ENCODE measurements at regions not wholly inside any gene's neighbourhood (a gene's known extent, or its start where the extent isn't known, plus 50 kb on each side); places are given as distances from the start of the nearest gene placed in this dataset.

- Histone ChIP-seq H3K4me1 (peaks cover 0 to 4% of the 10 kb centered on the region in 2 donors), H3K27ac (no peak overlapping the region), H3K4me3 (replicated peaks in 1 of 3) (no peak overlapping the region), H3K9me3 (no peaks in the 10 kb centered on the region), H3K36me3 (no peaks in the 10 kb centered on the region), H3K27me3 (no peaks in the 10 kb centered on the region)
- intact Hi-C loops (cut with DNase I): no loop called here
- WGBS, 2 donors: 61 to 72% methylated on average over 6 of the region's 6 CpGs
- no peak for DNase-seq
- TF ChIP-seq, protein P1, sequence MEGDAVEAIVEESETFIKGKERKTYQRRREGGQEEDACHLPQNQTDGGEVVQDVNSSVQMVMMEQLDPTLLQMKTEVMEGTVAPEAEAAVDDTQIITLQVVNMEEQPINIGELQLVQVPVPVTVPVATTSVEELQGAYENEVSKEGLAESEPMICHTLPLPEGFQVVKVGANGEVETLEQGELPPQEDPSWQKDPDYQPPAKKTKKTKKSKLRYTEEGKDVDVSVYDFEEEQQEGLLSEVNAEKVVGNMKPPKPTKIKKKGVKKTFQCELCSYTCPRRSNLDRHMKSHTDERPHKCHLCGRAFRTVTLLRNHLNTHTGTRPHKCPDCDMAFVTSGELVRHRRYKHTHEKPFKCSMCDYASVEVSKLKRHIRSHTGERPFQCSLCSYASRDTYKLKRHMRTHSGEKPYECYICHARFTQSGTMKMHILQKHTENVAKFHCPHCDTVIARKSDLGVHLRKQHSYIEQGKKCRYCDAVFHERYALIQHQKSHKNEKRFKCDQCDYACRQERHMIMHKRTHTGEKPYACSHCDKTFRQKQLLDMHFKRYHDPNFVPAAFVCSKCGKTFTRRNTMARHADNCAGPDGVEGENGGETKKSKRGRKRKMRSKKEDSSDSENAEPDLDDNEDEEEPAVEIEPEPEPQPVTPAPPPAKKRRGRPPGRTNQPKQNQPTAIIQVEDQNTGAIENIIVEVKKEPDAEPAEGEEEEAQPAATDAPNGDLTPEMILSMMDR (IDR thresholded peaks at IDR 0.05): no peak
- TF ChIP-seq POLR2A (IDR thresholded peaks at IDR 0.05): no peak
These were observed 133.0 kb downstream of the SLC28A3 start for GRCh38 chr9:84207491-84207951.

GRCh38 chr9:84212246-84212645 is 128.3 kb downstream of the SLC28A3 start:
- H3K4me1 ChIP-seq: peaks cover 0 to 7% of the 10 kb centered on the region in 2 donors
- DNase-seq: no peak
- 78 to 87% methylated on average over 3 of the region's 3 CpGs for WGBS, 2 donors
- intact Hi-C loops (cut with DNase I): no loop called here
- H3K27me3 ChIP-seq: no peaks in the 10 kb centered on the region
- H3K36me3 ChIP-seq: no peaks in the 10 kb centered on the region
- H3K9me3 ChIP-seq: no peaks in the 10 kb centered on the region
- H3K27ac ChIP-seq: no peak overlapping the region
- no peak overlapping the region for H3K4me3 ChIP-seq (replicated peaks in 1 of 3)
- TF ChIP-seq POLR2A (IDR thresholded peaks at IDR 0.05): no peak
- TF ChIP-seq, protein P1 (IDR thresholded peaks at IDR 0.05): no peak

DNA sequence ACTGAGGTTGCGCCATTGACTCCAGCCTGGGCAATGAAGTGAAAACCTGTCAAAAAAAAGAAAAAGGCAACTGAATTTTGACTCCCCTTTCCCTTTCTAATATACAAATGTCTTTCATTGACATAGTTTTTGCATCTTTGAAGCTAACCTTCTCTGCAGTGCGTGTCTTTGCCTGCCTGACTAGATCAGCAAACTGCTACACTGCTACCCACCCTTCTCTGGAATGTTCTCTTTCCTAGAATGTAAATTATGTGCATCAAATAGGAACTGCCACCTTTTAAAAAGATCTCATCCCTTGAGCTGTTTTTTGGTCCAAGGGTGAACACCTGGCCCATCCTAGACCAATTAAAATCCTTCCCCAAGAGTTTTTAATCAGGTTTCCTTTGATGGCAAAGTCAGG is 127.6 kb downstream of the SLC28A3 start:
- 97% methylated on average over 2 of the region's 2 CpGs for WGBS, 2 donors
- Histone ChIP-seq H3K9me3 (no peaks in the 10 kb centered on the region), H3K36me3 (no peaks in the 10 kb centered on the region), H3K27ac (no peak overlapping the region), H3K27me3 (no peaks in the 10 kb centered on the region), H3K4me1 (peaks cover under 1 to 7% of the 10 kb centered on the region in 2 donors), H3K4me3 (replicated peaks in 1 of 3) (no peak overlapping the region)
- TF ChIP-seq, protein P1 (IDR thresholded peaks at IDR 0.05): no peak
- TF ChIP-seq POLR2A (IDR thresholded peaks at IDR 0.05): no peak
- no peak for DNase-seq
- intact Hi-C loops (cut with DNase I): no loop called here

DNA sequence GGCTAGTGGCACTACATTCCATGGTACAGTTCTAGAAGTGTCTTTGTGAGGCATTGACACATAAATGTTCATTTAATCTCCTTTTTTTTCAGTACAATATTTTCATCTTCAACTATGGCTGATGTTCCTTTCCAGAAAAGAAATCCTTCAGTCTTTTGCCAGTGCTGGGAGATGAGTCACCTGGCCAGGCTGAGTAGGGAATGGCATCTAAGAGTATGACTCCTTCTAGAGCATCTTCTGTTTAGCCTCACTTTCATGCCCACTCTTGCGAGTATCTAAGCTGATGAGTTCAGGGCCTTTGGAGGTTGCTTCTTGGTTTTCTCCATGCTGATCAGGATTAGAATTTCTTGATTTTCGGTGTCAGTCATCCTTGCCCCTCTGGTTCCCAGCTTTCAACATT is 124.4 kb downstream of the SLC28A3 start:
- no peak for DNase-seq
- H3K27me3 ChIP-seq: no peaks in the 10 kb centered on the region
- H3K27ac ChIP-seq: no peak overlapping the region
- WGBS, 2 donors: 93 to 95% methylated on average over 2 of the region's 2 CpGs
- no peaks in the 10 kb centered on the region for H3K9me3 ChIP-seq
- peaks cover 4 to 7% of the 10 kb centered on the region in 2 donors for H3K4me1 ChIP-seq
- intact Hi-C loops (cut with DNase I): no loop called here
- no peaks in the 10 kb centered on the region for H3K36me3 ChIP-seq
- H3K4me3 ChIP-seq (replicated peaks in 1 of 3): no peak overlapping the region
- TF ChIP-seq, protein P1 (IDR thresholded peaks at IDR 0.05): no peak
- TF ChIP-seq POLR2A (IDR thresholded peaks at IDR 0.05): no peak

DNA sequence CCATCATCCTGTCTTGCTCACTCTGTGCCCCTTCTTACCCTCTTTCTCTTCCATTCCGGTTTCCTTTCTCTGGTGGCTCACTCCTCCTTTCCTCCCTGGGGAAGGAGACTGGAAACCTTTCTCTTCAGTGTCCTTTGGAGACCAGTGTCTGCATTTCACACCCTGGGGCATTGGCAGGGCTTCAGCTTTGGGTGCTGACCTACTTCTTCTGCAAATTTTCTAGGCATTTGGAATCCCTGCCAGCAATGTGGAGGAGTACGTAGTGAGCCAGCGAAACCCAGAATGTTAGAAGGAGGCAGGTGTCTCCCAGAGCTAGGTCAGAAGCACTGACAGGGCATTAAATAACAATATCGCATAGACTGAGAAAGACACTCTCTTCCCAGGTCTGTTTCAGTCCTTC is 122.2 kb downstream of the SLC28A3 start:
- intact Hi-C loops (cut with DNase I): no loop called here
- WGBS, 2 donors: 56 to 66% methylated on average over 4 of the region's 4 CpGs
- TF ChIP-seq, protein P1 (IDR thresholded peaks at IDR 0.05): no peak
- no peak for TF ChIP-seq POLR2A (IDR thresholded peaks at IDR 0.05)

More for the DNA sequence above, 122.2 kb downstream of the SLC28A3 start:
- Histone ChIP-seq H3K4me1 (peaks cover 0 to 4% of the 10 kb centered on the region in 2 donors), H3K9me3 (no peaks in the 10 kb centered on the region), H3K4me3 (replicated peaks in 1 of 3) (no peak overlapping the region), H3K36me3 (no peaks in the 10 kb centered on the region), H3K27me3 (no peaks in the 10 kb centered on the region), H3K27ac (no peak overlapping the region)
- DNase-seq: peak; percentile 59 to 65
